C4-2B (cell line): ENCODE measurements at regions not wholly inside any gene's neighbourhood (a gene's known extent, or its start where the extent isn't known, plus 50 kb on each side); places are given as distances from the start of the nearest gene placed in this dataset.

ENCODE experiments used
- CTCF ChIP-seq: fragments of 450-650 bp; conservative IDR thresholded peaks from 2 replicates; pipeline ENCODE4 v1.5.1; 2017; ENCODE audit warnings: mild to moderate bottlenecking
- ZFX ChIP-seq: fragments of 450-650 bp; IDR thresholded peaks from 2 replicates; pipeline ENCODE4 v1.6.1; 2017

GRCh38 chr19:30722761-30723160, 350.6 kb downstream of the ZNF536 start:
- TF ChIP-seq CTCF, result no peak
- no peak for TF ChIP-seq ZFX
